Calu3 (cell line): ENCODE measurements at regions not wholly inside any gene's neighbourhood (a gene's known extent, or its start where the extent isn't known, plus 50 kb on each side); places are given as distances from the start of the nearest gene placed in this dataset.

Source experiments
- BruUV-seq: library from RNA; stranded (reverse); fragments of 400-500 nt; replicated peaks from 2 replicates; lab custom pipeline; 2021; lab: Mats Ljungman, UMichigan
- CTCF ChIA-PET: fragments of 300-600 bp; sonication (Branson Sonifier 250); formaldehyde crosslinking; loops from one replicate; lab custom pipeline; 2022; ENCODE audit warnings: antibody characterized with exemption; lab: Charles Lee
- DNase-seq: peaks from one replicate; pipeline ENCODE4 v3.0.0; 2022
- H3K27ac Mint-ChIP-seq: one replicate; pipeline ENCODE4 v1.8.0; 2022; ENCODE audit warnings: mixed read lengths; ENCODE audit not compliant: unreplicated experiment
- H3K27me3 Mint-ChIP-seq: one replicate; pipeline ENCODE4 v1.8.0; 2022; ENCODE audit warnings: mixed read lengths; ENCODE audit not compliant: unreplicated experiment
- H3K36me3 Mint-ChIP-seq: one replicate; pipeline ENCODE4 v1.8.0; 2022; ENCODE audit warnings: mild to moderate bottlenecking, moderate library complexity, mixed read lengths; ENCODE audit not compliant: insufficient read depth, unreplicated experiment
- H3K4me1 Mint-ChIP-seq: one replicate; pipeline ENCODE4 v1.8.0; 2022; ENCODE audit warnings: mild to moderate bottlenecking, low read depth, mixed read lengths; ENCODE audit not compliant: unreplicated experiment
- H3K4me3 Mint-ChIP-seq: one replicate; pipeline ENCODE4 v1.8.0; 2022; ENCODE audit warnings: mild to moderate bottlenecking, low read depth, moderate library complexity, mixed read lengths; ENCODE audit not compliant: unreplicated experiment
- H3K9me3 Mint-ChIP-seq: one replicate; pipeline ENCODE4 v1.8.0; 2022; ENCODE audit warnings: low read depth, mixed read lengths; ENCODE audit not compliant: unreplicated experiment
- CTCF ChIP-seq: fragments of 200-600 bp; IDR thresholded peaks from one replicate; pipeline ENCODE4 v1.8.0; 2022; ENCODE audit warnings: antibody characterized with exemption; ENCODE audit not compliant: unreplicated experiment
- intact Hi-C: fragments of 100-400 bp; cut with micrococcal nuclease; formaldehyde crosslinking; loops from one replicate; pipeline ENCODE4 v1.10.0; 2022; ENCODE audit not compliant: unreplicated experiment

- no peak for DNase-seq
- H3K27me3 Mint-ChIP-seq = no peaks in the 10 kb centered on the region
- no peak for TF ChIP-seq CTCF
- H3K36me3 Mint-ChIP-seq = no peaks in the 10 kb centered on the region
- BruUV-seq = no TSS peak
- no peaks in the 10 kb centered on the region for H3K4me1 Mint-ChIP-seq
- CTCF ChIA-PET = no interaction called here
- no peaks in the 10 kb centered on the region for H3K9me3 Mint-ChIP-seq
- H3K27ac Mint-ChIP-seq = no peak overlapping the region
- H3K4me3 Mint-ChIP-seq = no peak overlapping the region
- intact Hi-C loops = no loop called here
Observed at GRCh38 chrX:15170927-15171326, 99.0 kb downstream of the ASB9 start.

- H3K27ac Mint-ChIP-seq = no peak overlapping the region
- CTCF ChIA-PET = no interaction called here
- no peak overlapping the region for H3K4me3 Mint-ChIP-seq
- no peaks in the 10 kb centered on the region for H3K9me3 Mint-ChIP-seq
- no TSS peak for BruUV-seq
- no peaks in the 10 kb centered on the region for H3K36me3 Mint-ChIP-seq
- no peak for TF ChIP-seq CTCF
- intact Hi-C loops = no loop called here
- H3K27me3 Mint-ChIP-seq = no peaks in the 10 kb centered on the region
- no peaks in the 10 kb centered on the region for H3K4me1 Mint-ChIP-seq
- DNase-seq = no peak
Observed at GRCh38 chrX:15167826-15168225, 102.1 kb downstream of the ASB9 start.

- DNase-seq = no peak
- H3K9me3 Mint-ChIP-seq = no peaks in the 10 kb centered on the region
- no peak overlapping the region for H3K4me3 Mint-ChIP-seq
- H3K27me3 Mint-ChIP-seq = no peaks in the 10 kb centered on the region
- TF ChIP-seq CTCF = no peak
- CTCF ChIA-PET = no interaction called here
- peaks cover 6% of the 10 kb centered on the region for H3K36me3 Mint-ChIP-seq
- peaks cover 5% of the 10 kb centered on the region for H3K4me1 Mint-ChIP-seq
- BruUV-seq = no TSS peak
- H3K27ac Mint-ChIP-seq = no peak overlapping the region
- intact Hi-C loops = no loop called here
Observed at GRCh38 chrX:15165832-15166231, 104.1 kb downstream of the ASB9 start.

- Mint-ChIP-seq H3K4me3 (no peak overlapping the region), H3K27ac (no peak overlapping the region), H3K36me3 (peaks cover 8% of the 10 kb centered on the region), H3K9me3 (no peaks in the 10 kb centered on the region), H3K27me3 (no peaks in the 10 kb centered on the region), H3K4me1 (peaks cover 16% of the 10 kb centered on the region)
- CTCF ChIA-PET = no interaction called here
- intact Hi-C loops = no loop called here
- DNase-seq = no peak
- no peak for TF ChIP-seq CTCF
- no TSS peak for BruUV-seq
Observed at GRCh38 chrX:15163131-15163530, 106.8 kb downstream of the ASB9 start.
